Astrocyte (in vitro differentiated cells and primary cell): ENCODE measurements at regions not wholly inside any gene's neighbourhood (a gene's known extent, or its start where the extent isn't known, plus 50 kb on each side); places are given as distances from the start of the nearest gene placed in this dataset.

Experiments used
- DNase-seq: peaks from one replicate; pipeline ENCODE4 v3.0.0-alpha.2; 2010; ENCODE audit warnings: low read depth
- FAIRE-seq: peaks from 2 replicates; lab custom pipeline; 2011; peaks lifted over from hg19 to GRCh38; lab: Jason Lieb, UNC
- H2AFZ ChIP-seq: 2 replicates; pipeline ENCODE4 v1.6.0; 2012; ENCODE audit warnings: low read depth, low read length, inconsistent platforms
- H3K27ac ChIP-seq: 2 replicates; pipeline ENCODE4 v1.5.1; 2011; ENCODE audit warnings: low read depth, low read length, inconsistent platforms
- H3K27me3 ChIP-seq: 2 replicates; pipeline ENCODE4 v1.6.0; 2011; ENCODE audit warnings: low read length, inconsistent platforms; ENCODE audit not compliant: insufficient read depth
- H3K36me3 ChIP-seq: 2 replicates; pipeline ENCODE4 v1.5.1; 2011; ENCODE audit warnings: low read length, inconsistent platforms; ENCODE audit not compliant: insufficient read depth
- H3K4me1 ChIP-seq: 2 replicates; pipeline ENCODE4 v1.5.1; 2011; ENCODE audit warnings: low read length, inconsistent platforms; ENCODE audit not compliant: insufficient read depth
- H3K4me2 ChIP-seq: 2 replicates; pipeline ENCODE4 v1.6.0; 2012; ENCODE audit warnings: low read length, inconsistent platforms
- H3K4me3 ChIP-seq: 2 replicates; pipeline ENCODE4 v1.5.1; 2011; ENCODE audit warnings: low read depth, mild to moderate bottlenecking, low read length, inconsistent platforms; ENCODE audit not compliant: insufficient read depth
- H3K79me2 ChIP-seq: 2 replicates; pipeline ENCODE4 v1.6.0; 2012; ENCODE audit warnings: mild to moderate bottlenecking, low read length, inconsistent platforms; ENCODE audit not compliant: insufficient read depth
- H3K9ac ChIP-seq: 2 replicates; pipeline ENCODE4 v1.6.0; 2012; ENCODE audit warnings: mild to moderate bottlenecking, low read length, inconsistent platforms
- H3K9me3 ChIP-seq: 2 replicates; pipeline ENCODE4 v1.5.1; 2012; ENCODE audit warnings: low read depth, mild to moderate bottlenecking, low read length, inconsistent platforms; ENCODE audit not compliant: insufficient read depth
- H4K20me1 ChIP-seq: 2 replicates; pipeline ENCODE4 v1.6.0; 2012; ENCODE audit warnings: low read length, inconsistent platforms; ENCODE audit not compliant: insufficient read depth
- H3K27ac Mint-ChIP-seq: one replicate; pipeline ENCODE4 v1.8.0; 2021; ENCODE audit warnings: mild to moderate bottlenecking, mixed read lengths; ENCODE audit not compliant: unreplicated experiment
- H3K27me3 Mint-ChIP-seq: one replicate; pipeline ENCODE4 v1.8.0; 2021; ENCODE audit warnings: low read depth, mixed read lengths; ENCODE audit not compliant: unreplicated experiment
- H3K36me3 Mint-ChIP-seq: one replicate; pipeline ENCODE4 v1.8.0; 2021; ENCODE audit warnings: low read depth, mixed read lengths; ENCODE audit not compliant: unreplicated experiment
- H3K4me1 Mint-ChIP-seq: one replicate; pipeline ENCODE4 v1.8.0; 2021; ENCODE audit warnings: low read depth, mixed read lengths; ENCODE audit not compliant: unreplicated experiment
- H3K4me3 Mint-ChIP-seq: one replicate; pipeline ENCODE4 v1.8.0; 2021; ENCODE audit warnings: mild to moderate bottlenecking, moderate library complexity, mixed read lengths; ENCODE audit not compliant: unreplicated experiment
- H3K9me3 Mint-ChIP-seq: one replicate; pipeline ENCODE4 v1.8.0; 2021; ENCODE audit warnings: mild to moderate bottlenecking, mixed read lengths; ENCODE audit not compliant: unreplicated experiment
- EZH2 ChIP-seq: IDR thresholded peaks from 2 replicates; pipeline ENCODE4 v1.6.1; 2012; ENCODE audit warnings: mild to moderate bottlenecking, low read length, inconsistent platforms; ENCODE audit not compliant: insufficient read depth
- TF ChIP-seq, protein P1 (sequence below): IDR thresholded peaks from 2 replicates; pipeline ENCODE4 v1.5.1; 2011; ENCODE audit warnings: low read depth, mild to moderate bottlenecking, inconsistent platforms, low read length, moderate library complexity; ENCODE audit not compliant: insufficient read depth

DNA sequence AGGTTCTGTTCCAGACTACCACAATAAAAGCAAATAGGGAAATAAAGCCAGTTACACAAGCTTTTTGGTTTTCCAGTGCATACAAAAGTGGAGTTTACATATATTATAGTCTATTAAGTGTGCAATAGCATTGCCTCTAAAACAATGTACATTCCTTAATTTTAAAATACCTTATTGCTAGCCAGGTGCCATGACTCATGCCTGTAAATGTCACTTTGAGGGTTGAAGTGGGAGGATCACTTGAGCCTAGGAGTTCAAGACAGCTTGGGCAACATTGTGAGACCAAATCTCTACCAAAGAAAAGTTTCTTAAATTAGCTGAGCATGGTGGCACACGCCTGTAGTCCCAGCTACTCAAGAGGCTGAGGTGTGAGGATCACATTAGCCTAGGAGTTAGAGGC, 52.9 kb upstream of the IMP4 start:
- peaks cover 11% of the 10 kb centered on the region for H3K27me3 Mint-ChIP-seq
- H3K4me3 Mint-ChIP-seq = no peak overlapping the region
- H3K4me3 ChIP-seq = no peak overlapping the region
- H4K20me1 ChIP-seq = no peaks in the 10 kb centered on the region
- no peaks in the 10 kb centered on the region for H3K4me1 Mint-ChIP-seq
- no peak overlapping the region for H3K4me2 ChIP-seq
- H3K9ac ChIP-seq = no peak overlapping the region
- H3K9me3 ChIP-seq = no peaks in the 10 kb centered on the region
- no peak for FAIRE-seq
- H3K36me3 Mint-ChIP-seq = no peaks in the 10 kb centered on the region
- no peaks in the 10 kb centered on the region for H3K79me2 ChIP-seq
- no peak for TF ChIP-seq EZH2
- TF ChIP-seq, protein P1, sequence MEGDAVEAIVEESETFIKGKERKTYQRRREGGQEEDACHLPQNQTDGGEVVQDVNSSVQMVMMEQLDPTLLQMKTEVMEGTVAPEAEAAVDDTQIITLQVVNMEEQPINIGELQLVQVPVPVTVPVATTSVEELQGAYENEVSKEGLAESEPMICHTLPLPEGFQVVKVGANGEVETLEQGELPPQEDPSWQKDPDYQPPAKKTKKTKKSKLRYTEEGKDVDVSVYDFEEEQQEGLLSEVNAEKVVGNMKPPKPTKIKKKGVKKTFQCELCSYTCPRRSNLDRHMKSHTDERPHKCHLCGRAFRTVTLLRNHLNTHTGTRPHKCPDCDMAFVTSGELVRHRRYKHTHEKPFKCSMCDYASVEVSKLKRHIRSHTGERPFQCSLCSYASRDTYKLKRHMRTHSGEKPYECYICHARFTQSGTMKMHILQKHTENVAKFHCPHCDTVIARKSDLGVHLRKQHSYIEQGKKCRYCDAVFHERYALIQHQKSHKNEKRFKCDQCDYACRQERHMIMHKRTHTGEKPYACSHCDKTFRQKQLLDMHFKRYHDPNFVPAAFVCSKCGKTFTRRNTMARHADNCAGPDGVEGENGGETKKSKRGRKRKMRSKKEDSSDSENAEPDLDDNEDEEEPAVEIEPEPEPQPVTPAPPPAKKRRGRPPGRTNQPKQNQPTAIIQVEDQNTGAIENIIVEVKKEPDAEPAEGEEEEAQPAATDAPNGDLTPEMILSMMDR = no peak
- DNase-seq = no peak
- no peaks in the 10 kb centered on the region for H3K27me3 ChIP-seq
- no peaks in the 10 kb centered on the region for H3K9me3 Mint-ChIP-seq
- no peak overlapping the region for H3K27ac ChIP-seq
- H2AFZ ChIP-seq = no peak overlapping the region
- no peak overlapping the region for H3K27ac Mint-ChIP-seq
- no peaks in the 10 kb centered on the region for H3K36me3 ChIP-seq
- no peaks in the 10 kb centered on the region for H3K4me1 ChIP-seq

DNA sequence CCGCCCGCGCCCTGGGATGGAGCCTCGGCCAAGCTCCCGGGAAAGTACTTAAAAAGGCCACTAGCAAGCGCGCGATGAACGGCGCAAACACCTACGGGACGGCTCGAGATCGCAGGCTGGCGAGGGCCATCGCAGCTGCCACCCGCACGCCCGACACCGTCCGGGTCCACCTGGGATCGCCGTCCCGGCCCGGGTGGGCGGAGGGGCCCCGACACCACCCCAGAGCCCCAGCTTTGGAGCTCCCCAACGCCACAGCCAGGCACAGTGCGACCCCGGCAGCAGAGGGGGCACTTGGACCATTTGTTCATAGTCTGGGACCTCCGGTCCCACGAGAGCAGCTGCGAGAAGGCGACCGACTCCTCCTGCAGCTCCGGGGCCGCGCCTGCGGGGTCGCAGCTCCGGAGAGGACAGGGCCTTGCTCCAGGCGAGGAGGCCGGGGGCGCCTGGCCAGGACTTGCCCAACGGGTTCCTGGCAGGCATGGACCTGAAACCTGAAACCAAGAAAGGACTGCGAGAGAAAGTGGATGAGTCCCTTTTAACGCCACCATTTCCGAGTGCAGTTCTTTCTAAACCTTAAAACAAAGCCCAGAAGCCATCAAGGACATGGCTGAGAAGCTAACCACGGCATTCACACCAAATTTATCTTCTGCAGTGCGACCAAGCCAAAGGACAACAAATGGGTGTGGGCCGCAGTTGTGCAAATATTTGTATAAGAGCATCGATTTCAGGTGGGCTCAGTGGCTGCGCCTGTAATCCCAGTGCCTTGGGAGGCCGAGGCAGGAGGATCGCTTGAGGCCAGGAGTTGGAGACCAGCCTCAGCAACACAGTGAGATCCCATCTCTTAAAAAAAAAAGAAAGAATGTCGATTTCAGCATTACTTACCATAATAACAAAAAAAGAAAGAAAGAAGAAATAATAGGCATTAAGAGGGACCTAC, 54.0 kb upstream of the IMP4 start:
- Histone ChIP-seq H3K27me3 (no peaks in the 10 kb centered on the region), H4K20me1 (no peaks in the 10 kb centered on the region), H2AFZ (no peak overlapping the region), H3K4me3 (no peak overlapping the region), H3K4me2 (no peak overlapping the region), H3K36me3 (no peaks in the 10 kb centered on the region), H3K4me1 (no peaks in the 10 kb centered on the region), H3K79me2 (no peaks in the 10 kb centered on the region), H3K9ac (no peak overlapping the region), H3K9me3 (no peaks in the 10 kb centered on the region), H3K27ac (no peak overlapping the region)
- Mint-ChIP-seq H3K4me3 (no peak overlapping the region), H3K27ac (no peak overlapping the region), H3K4me1 (no peaks in the 10 kb centered on the region), H3K9me3 (no peaks in the 10 kb centered on the region), H3K27me3 (peaks cover 13% of the 10 kb centered on the region), H3K36me3 (no peaks in the 10 kb centered on the region)
- TF ChIP-seq EZH2 = no peak
- TF ChIP-seq, protein P1 = no peak
- FAIRE-seq (no peak), DNase-seq (no peak)

GRCh38 chr2:130287656-130288026, 55.1 kb upstream of the IMP4 start:
- Histone ChIP-seq H4K20me1 (no peaks in the 10 kb centered on the region), H3K4me2 (no peak overlapping the region), H3K4me3 (no peak overlapping the region), H3K27me3 (no peaks in the 10 kb centered on the region), H3K36me3 (no peaks in the 10 kb centered on the region), H3K9me3 (no peaks in the 10 kb centered on the region), H3K79me2 (no peaks in the 10 kb centered on the region), H3K9ac (no peak overlapping the region), H2AFZ (no peak overlapping the region), H3K4me1 (no peaks in the 10 kb centered on the region), H3K27ac (no peak overlapping the region)
- no peaks in the 10 kb centered on the region for H3K4me1 Mint-ChIP-seq
- peaks cover 13% of the 10 kb centered on the region for H3K27me3 Mint-ChIP-seq
- no peak overlapping the region for H3K4me3 Mint-ChIP-seq
- no peak overlapping the region for H3K27ac Mint-ChIP-seq
- no peak for FAIRE-seq
- H3K36me3 Mint-ChIP-seq = no peaks in the 10 kb centered on the region
- H3K9me3 Mint-ChIP-seq = no peaks in the 10 kb centered on the region
- no peak for TF ChIP-seq EZH2
- TF ChIP-seq, protein P1 = no peak
- DNase-seq = no peak
